ENCODE measurements at regions not wholly inside any gene's neighbourhood (a gene's known extent, or its start where the extent isn't known, plus 50 kb on each side); places are given as distances from the start of the nearest gene placed in this dataset.
"Not testable (repeated sequence)": the region's sequence is repeated elsewhere in the genome, so short reads cannot be mapped to it uniquely, and the experiment has no call there.

DNA sequence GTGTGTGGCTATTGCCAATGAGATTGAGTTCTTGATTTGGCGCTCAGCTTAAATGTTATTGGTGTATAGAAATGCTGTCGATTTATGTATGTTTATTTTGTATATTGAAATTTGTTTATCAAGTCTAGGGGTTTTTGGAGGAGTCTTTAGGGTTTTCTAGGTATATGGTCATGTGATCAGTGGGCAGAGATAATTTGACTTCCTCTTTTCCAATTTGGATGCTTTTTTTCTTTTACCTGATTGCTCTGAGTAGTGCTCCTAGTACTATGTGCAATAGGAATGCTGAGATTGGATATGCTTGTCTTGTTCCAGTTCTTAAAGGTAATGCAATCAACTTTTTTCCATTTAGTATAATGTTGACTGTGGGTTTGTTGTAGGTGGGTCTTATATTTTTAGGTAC is 99.8 kb upstream of the PMCH start:
- ATAC-seq: no peak
- TF ChIP-seq, protein P1, sequence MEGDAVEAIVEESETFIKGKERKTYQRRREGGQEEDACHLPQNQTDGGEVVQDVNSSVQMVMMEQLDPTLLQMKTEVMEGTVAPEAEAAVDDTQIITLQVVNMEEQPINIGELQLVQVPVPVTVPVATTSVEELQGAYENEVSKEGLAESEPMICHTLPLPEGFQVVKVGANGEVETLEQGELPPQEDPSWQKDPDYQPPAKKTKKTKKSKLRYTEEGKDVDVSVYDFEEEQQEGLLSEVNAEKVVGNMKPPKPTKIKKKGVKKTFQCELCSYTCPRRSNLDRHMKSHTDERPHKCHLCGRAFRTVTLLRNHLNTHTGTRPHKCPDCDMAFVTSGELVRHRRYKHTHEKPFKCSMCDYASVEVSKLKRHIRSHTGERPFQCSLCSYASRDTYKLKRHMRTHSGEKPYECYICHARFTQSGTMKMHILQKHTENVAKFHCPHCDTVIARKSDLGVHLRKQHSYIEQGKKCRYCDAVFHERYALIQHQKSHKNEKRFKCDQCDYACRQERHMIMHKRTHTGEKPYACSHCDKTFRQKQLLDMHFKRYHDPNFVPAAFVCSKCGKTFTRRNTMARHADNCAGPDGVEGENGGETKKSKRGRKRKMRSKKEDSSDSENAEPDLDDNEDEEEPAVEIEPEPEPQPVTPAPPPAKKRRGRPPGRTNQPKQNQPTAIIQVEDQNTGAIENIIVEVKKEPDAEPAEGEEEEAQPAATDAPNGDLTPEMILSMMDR (IDR thresholded peaks at IDR 0.05): no peak
- H3K4me3 ChIP-seq: no peak overlapping the region
- H3K27ac ChIP-seq: no peak overlapping the region
- intact Hi-C loops (cut with DNase I): no loop called here
- H3K4me1 ChIP-seq: no peaks in the 10 kb centered on the region
- H3K27me3 ChIP-seq: no peaks in the 10 kb centered on the region
- no peak for DNase-seq
- H3K9me3 ChIP-seq: peaks cover 0 to 4% of the 10 kb centered on the region in 2 donors
- no peaks in the 10 kb centered on the region for H3K36me3 ChIP-seq

DNA sequence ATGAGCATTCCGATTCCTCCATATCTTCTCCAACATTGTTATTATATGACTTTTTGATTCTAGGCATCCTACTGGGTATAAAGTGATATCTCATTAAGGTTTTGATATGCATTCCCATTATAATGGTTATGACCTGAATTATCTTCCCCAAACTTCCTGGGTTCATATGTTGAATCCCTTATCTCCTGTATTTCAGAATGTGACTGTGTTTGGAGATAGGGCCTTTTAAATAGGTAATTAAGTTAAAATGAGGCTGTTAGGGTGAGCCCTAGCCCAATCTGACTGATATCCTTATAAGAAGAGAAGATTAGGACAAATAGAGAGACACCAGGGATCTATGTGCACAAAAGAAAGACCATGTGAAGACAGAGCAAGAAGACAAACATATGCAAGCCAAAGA is 96.9 kb upstream of the PMCH start:
- no peak for DNase-seq
- no peak overlapping the region for H3K27ac ChIP-seq
- peaks cover 0 to 2% of the 10 kb centered on the region in 2 donors for H3K9me3 ChIP-seq
- TF ChIP-seq, protein P1 (IDR thresholded peaks at IDR 0.05): no peak
- intact Hi-C loops (cut with DNase I): no loop called here
- no peaks in the 10 kb centered on the region for H3K36me3 ChIP-seq
- no peak overlapping the region for H3K4me3 ChIP-seq
- H3K4me1 ChIP-seq: no peaks in the 10 kb centered on the region
- no peak for ATAC-seq
- no peaks in the 10 kb centered on the region for H3K27me3 ChIP-seq

DNA sequence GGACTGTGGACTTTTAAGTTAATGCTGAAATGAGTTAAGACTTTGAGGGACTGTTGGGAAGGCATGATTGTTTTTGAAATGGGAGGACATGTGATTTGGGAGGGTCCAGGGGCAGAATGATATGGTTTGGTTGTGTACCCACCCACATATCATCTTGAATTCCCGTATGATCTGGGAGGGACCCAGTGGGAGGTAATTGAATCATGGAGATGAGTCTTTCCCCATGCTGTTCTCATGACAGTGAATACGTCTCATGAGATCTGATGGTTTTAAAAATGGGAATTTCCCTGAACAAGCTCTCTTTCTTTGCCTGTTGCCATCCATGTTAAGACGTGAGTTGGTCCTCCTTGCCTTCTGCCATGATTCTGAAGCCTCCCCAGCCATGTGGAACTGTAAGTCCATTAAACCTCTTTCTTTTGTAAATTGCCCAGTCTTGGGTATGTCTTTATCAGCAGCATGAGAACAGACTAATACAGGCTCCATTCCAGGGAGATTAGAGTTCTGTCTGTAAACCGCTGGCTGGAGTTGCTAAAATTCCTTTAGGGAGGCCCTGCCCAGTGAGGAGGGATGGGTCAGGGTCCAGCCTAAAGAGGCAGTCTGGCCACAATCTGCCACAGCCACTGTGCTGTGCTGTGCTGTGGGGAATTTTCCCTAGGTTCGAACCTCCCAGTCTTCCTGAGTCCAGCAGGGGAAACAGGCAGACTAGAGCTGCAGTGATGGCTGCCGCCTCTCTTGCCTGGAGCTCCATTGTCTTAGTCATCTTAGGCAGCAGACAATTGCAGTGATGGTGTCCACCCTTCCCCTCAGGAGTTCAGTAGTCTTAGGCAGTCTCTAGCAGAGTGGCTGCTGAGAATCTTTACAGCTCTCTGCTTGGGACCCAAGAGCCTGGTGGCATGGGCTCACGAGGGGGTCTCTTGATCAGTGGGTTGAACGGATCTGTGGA is 94.1 kb upstream of the PMCH start:
- H3K36me3 ChIP-seq; H3K4me3 ChIP-seq; H3K27ac ChIP-seq; ATAC-seq; H3K27me3 ChIP-seq; intact Hi-C loops (cut with DNase I); H3K4me1 ChIP-seq: not testable (repeated sequence)
- DNase-seq: peak in 1 of 4 donors; percentile 26
- peaks cover 0 to 11% of the 10 kb centered on the region in 2 donors for H3K9me3 ChIP-seq

DNA sequence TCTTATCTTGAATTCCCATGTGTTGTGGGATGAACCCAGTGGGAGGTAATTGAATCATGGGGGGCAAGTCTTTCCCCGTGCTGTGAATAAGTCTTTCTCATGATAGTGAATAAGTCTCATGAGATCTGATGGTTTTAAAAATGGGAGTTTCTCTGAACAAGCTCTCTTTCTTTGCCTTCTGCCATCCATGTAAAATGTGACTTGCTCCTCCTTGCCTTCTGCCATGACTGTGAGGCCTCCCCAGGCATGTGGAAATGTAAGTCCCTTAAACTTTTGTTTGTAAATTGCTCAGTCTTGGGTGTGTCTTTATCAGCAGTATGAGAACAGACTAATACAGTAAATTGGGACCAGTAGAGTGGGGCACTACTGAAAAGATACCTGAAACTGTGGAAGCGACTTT is 92.1 kb upstream of the PMCH start:
- H3K4me3 ChIP-seq; H3K27ac ChIP-seq; DNase-seq; H3K27me3 ChIP-seq; H3K36me3 ChIP-seq; intact Hi-C loops (cut with DNase I); ATAC-seq; H3K4me1 ChIP-seq: not testable (repeated sequence)
- peaks cover 0 to 11% of the 10 kb centered on the region in 2 donors for H3K9me3 ChIP-seq

DNA sequence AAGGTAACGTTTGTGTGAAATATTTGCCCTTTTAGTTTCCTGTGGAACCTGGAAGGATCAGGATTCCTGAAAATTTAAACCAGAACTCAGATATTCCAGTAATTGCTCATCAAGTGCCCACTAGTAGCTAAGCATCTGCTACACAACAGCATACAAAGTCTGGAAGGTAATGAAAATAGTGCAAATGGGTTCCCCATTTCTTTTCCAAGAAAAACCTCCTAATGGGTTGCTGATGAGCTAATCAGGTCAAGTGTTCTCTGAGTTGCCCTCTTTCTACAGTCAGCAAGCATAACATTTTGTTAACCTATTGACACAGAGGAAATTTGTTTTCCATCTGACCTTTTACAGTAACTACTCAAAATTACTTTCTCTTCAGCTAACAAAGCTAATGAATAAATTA is 83.6 kb upstream of the PMCH start:
- Histone ChIP-seq H3K4me1 (no peaks in the 10 kb centered on the region), H3K4me3 (no peak overlapping the region), H3K27ac (no peak overlapping the region), H3K9me3 (peaks cover 0 to 5% of the 10 kb centered on the region in 2 donors), H3K36me3 (no peaks in the 10 kb centered on the region), H3K27me3 (no peaks in the 10 kb centered on the region)
- no peak for DNase-seq
- ATAC-seq: no peak
- intact Hi-C loops (cut with DNase I): no loop called here
- TF ChIP-seq, protein P1 (IDR thresholded peaks at IDR 0.05): no peak

DNA sequence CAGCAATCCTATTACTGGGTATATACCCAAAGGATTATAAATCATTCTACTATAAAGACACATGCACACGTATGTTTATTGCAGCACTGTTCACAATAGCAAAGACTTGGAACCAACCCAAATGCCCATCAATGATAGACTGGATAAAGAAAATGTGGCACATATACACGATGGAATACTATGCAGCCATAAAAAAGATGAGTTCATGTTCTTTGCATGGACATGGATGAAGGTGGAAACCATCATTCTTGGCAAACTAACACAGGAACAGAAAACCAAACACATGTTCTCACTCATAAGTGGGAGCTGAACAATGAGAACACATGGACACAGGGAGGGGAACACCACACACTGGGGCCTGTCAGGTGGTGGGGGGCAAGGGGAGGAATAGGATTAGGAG is 58.1 kb upstream of the PMCH start:
- intact Hi-C loops (cut with DNase I); H3K27ac ChIP-seq; H3K4me1 ChIP-seq; H3K27me3 ChIP-seq; DNase-seq; H3K9me3 ChIP-seq; H3K36me3 ChIP-seq; ATAC-seq; H3K4me3 ChIP-seq: not testable (repeated sequence)

DNA sequence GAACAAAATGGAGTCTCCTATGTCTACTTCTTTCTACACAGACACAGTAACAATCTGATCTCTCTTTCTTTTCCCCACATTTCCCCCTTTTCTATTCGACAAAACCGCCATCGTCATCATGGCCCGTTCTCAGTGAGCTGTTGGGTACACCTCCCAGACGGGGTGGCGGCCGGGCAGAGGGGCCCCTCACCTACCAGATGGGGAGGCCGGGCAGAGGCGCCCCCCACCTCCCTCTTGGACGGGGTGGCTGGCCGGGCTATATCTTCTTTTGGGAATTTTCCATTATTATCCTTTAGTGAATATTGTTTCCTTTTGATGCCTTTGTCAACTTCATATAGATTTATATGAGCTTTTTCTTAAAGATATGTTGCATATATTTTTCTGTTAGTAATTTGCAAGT is 53.4 kb upstream of the PMCH start:
- ATAC-seq; H3K4me1 ChIP-seq; H3K9me3 ChIP-seq; H3K27ac ChIP-seq; H3K27me3 ChIP-seq; intact Hi-C loops (cut with DNase I); H3K4me3 ChIP-seq; H3K36me3 ChIP-seq: not testable (repeated sequence)
- DNase-seq: peak in 1 of 4 donors; percentile 31

All from left lung (tissue), 4 donors.